Stomach smooth muscle (tissue), 2 donors: ENCODE measurements at regions not wholly inside any gene's neighbourhood (a gene's known extent, or its start where the extent isn't known, plus 50 kb on each side); places are given as distances from the start of the nearest gene placed in this dataset.

Experiments
- H3K27ac ChIP-seq: one replicate; pipeline ENCODE4 v1.7.0; 2013; ENCODE audit warnings: mild to moderate bottlenecking, low read length, inconsistent platforms
- H3K27me3 ChIP-seq, 2 donors: one replicate each; pipeline ENCODE4 v1.7.0; 2013; ENCODE audit warnings: low read length in 2 of 2; ENCODE audit not compliant: insufficient read depth in 2 of 2, control insufficient read depth in 1 of 2
- H3K36me3 ChIP-seq, 2 donors: one replicate each; pipeline ENCODE4 v1.7.0; 2013; ENCODE audit warnings: low read length in 2 of 2; ENCODE audit not compliant: control insufficient read depth in 2 of 2, insufficient read depth in 2 of 2
- H3K4me1 ChIP-seq: one replicate; pipeline ENCODE4 v1.7.0; 2013; ENCODE audit warnings: low read length; ENCODE audit not compliant: control insufficient read depth, insufficient read depth
- H3K4me3 ChIP-seq, 2 donors: one replicate each; pipeline ENCODE4 v1.7.0; 2013; ENCODE audit warnings: low read length in 2 of 2
- H3K9ac ChIP-seq, 2 donors: one replicate each; pipeline ENCODE4 v1.7.0; 2013; ENCODE audit warnings: low read length in 2 of 2, mild to moderate bottlenecking in 1 of 2
- H3K9me3 ChIP-seq, 2 donors: one replicate each; pipeline ENCODE4 v1.7.0; 2013; ENCODE audit warnings: low read length in 2 of 2; ENCODE audit not compliant: control insufficient read depth in 2 of 2
- donor health status: healthy.
- donor health status: Pancreatic carcinoma.

- no peaks in the 10 kb centered on the region for H3K4me1 ChIP-seq
- H3K9ac ChIP-seq: no peak overlapping the region
- H3K4me3 ChIP-seq: no peak overlapping the region
- no peaks in the 10 kb centered on the region for H3K9me3 ChIP-seq
- H3K36me3 ChIP-seq: no peaks in the 10 kb centered on the region
- no peaks in the 10 kb centered on the region for H3K27me3 ChIP-seq
- H3K27ac ChIP-seq: no peak overlapping the region
Observed at GRCh38 chr6:23510778-23511510, 615.1 kb upstream of the NRSN1 start.

GRCh38 chr6:23511817-23512216 lies 614.2 kb upstream of the NRSN1 start:
- Histone ChIP-seq H3K4me1 (no peaks in the 10 kb centered on the region), H3K9ac (no peak overlapping the region), H3K27ac (no peak overlapping the region), H3K27me3 (no peaks in the 10 kb centered on the region), H3K4me3 (no peak overlapping the region), H3K9me3 (no peaks in the 10 kb centered on the region), H3K36me3 (no peaks in the 10 kb centered on the region)

- Histone ChIP-seq H3K9me3 (no peaks in the 10 kb centered on the region), H3K36me3 (no peaks in the 10 kb centered on the region), H3K4me3 (no peak overlapping the region), H3K4me1 (no peaks in the 10 kb centered on the region), H3K27ac (no peak overlapping the region), H3K9ac (no peak overlapping the region), H3K27me3 (no peaks in the 10 kb centered on the region)
Observed at GRCh38 chr6:23518294-23518693, 607.7 kb upstream of the NRSN1 start.

GRCh38 chr6:23522792-23523547 lies 603.0 kb upstream of the NRSN1 start:
- Histone ChIP-seq H3K27me3 (no peaks in the 10 kb centered on the region), H3K4me3 (no peak overlapping the region), H3K4me1 (no peaks in the 10 kb centered on the region)

GRCh38 chr6:23523771-23524170 lies 602.2 kb upstream of the NRSN1 start:
- Histone ChIP-seq H3K9me3 (no peaks in the 10 kb centered on the region), H3K9ac (no peak overlapping the region), H3K27me3 (no peaks in the 10 kb centered on the region), H3K4me1 (no peaks in the 10 kb centered on the region), H3K27ac (no peak overlapping the region), H3K36me3 (no peaks in the 10 kb centered on the region), H3K4me3 (no peak overlapping the region)

More at GRCh38 chr6:23522792-23523547, 603.0 kb upstream of the NRSN1 start:
- H3K36me3 ChIP-seq: no peaks in the 10 kb centered on the region
- no peak overlapping the region for H3K9ac ChIP-seq
- no peak overlapping the region for H3K27ac ChIP-seq
- no peaks in the 10 kb centered on the region for H3K9me3 ChIP-seq

- no peaks in the 10 kb centered on the region for H3K36me3 ChIP-seq
- no peaks in the 10 kb centered on the region for H3K4me1 ChIP-seq
- no peak overlapping the region for H3K9ac ChIP-seq
- H3K9me3 ChIP-seq: no peaks in the 10 kb centered on the region
- no peaks in the 10 kb centered on the region for H3K27me3 ChIP-seq
- H3K4me3 ChIP-seq: no peak overlapping the region
- H3K27ac ChIP-seq: no peak overlapping the region
Observed at GRCh38 chr6:23524548-23524947, 601.5 kb upstream of the NRSN1 start.

- Histone ChIP-seq H3K27me3 (no peaks in the 10 kb centered on the region), H3K27ac (no peak overlapping the region), H3K4me3 (no peak overlapping the region), H3K9ac (no peak overlapping the region), H3K36me3 (no peaks in the 10 kb centered on the region), H3K9me3 (no peaks in the 10 kb centered on the region), H3K4me1 (no peaks in the 10 kb centered on the region)
Observed at GRCh38 chr6:23526526-23526925, 599.5 kb upstream of the NRSN1 start.

DNA sequence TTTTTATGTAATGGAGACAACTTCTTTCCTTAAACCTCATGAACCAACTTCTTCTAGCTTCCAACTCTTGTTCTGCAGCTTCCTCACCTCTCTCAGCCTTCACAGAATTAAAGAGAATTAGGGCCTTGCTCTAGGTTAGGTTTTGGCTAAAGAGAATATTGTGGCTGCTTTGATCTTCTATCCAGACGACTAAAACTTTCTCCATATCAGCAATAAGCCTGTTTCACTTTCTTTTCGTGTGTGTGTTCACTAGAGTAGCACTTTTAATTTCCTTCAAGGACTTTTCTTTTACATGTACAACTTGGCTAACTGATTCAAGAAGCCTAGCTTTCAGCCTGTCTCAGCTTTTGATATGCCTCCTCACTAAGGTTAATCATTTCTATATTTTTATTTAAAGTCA lies 596.1 kb upstream of the NRSN1 start:
- H3K36me3 ChIP-seq: no peaks in the 10 kb centered on the region
- H3K9me3 ChIP-seq: no peaks in the 10 kb centered on the region

GRCh38 chr6:23531666-23532065 lies 594.3 kb upstream of the NRSN1 start:
- Histone ChIP-seq H3K9ac (no peak overlapping the region), H3K27me3 (no peaks in the 10 kb centered on the region), H3K36me3 (no peaks in the 10 kb centered on the region), H3K9me3 (no peaks in the 10 kb centered on the region), H3K4me1 (no peaks in the 10 kb centered on the region), H3K4me3 (no peak overlapping the region), H3K27ac (no peak overlapping the region)

More for the DNA sequence above, 596.1 kb upstream of the NRSN1 start:
- Histone ChIP-seq H3K27ac (no peak overlapping the region), H3K4me3 (no peak overlapping the region), H3K9ac (no peak overlapping the region), H3K27me3 (no peaks in the 10 kb centered on the region), H3K4me1 (no peaks in the 10 kb centered on the region)

GRCh38 chr6:23532227-23532626 lies 593.8 kb upstream of the NRSN1 start:
- no peaks in the 10 kb centered on the region for H3K36me3 ChIP-seq
- H3K27me3 ChIP-seq: no peaks in the 10 kb centered on the region
- no peaks in the 10 kb centered on the region for H3K4me1 ChIP-seq
- no peak overlapping the region for H3K4me3 ChIP-seq
- no peak overlapping the region for H3K27ac ChIP-seq
- no peak overlapping the region for H3K9ac ChIP-seq
- H3K9me3 ChIP-seq: no peaks in the 10 kb centered on the region

DNA sequence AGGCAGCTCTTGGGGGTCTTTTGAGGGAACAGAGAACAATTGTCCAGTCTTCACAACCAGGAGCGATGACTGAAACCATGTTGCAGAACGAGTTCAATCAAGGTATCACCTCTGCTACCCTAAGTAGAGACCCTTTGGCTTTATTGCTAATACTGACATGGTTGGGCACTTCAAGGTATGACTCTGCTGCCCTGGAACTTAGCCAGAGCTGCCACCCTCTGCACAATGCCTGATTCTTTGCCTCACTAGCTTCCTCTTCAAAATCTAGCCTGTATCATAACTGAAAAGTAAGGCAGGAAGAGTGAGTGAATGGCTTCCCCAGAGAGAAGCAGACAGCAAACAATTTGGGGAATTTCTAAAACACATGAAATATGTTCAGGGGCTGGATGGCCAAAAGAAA lies 592.7 kb upstream of the NRSN1 start:
- Histone ChIP-seq H3K9me3 (no peaks in the 10 kb centered on the region), H3K4me3 (no peak overlapping the region), H3K9ac (no peak overlapping the region), H3K36me3 (no peaks in the 10 kb centered on the region), H3K27me3 (no peaks in the 10 kb centered on the region), H3K4me1 (no peaks in the 10 kb centered on the region), H3K27ac (no peak overlapping the region)
